ENCODE measurements at regions not wholly inside any gene's neighbourhood (a gene's known extent, or its start where the extent isn't known, plus 50 kb on each side); places are given as distances from the start of the nearest gene placed in this dataset.

GRCh38 chr16:14358697-14359305, 271.3 kb downstream of the PARN start:
- no peak overlapping the region for H3K4me3 ChIP-seq
- no peaks in the 10 kb centered on the region for H3K27me3 ChIP-seq
- TF ChIP-seq CTCF (IDR thresholded peaks at IDR 0.05; ENCODE audit: low read depth, low read length) = no peak
- H3K4me1 ChIP-seq (ENCODE audit: low read depth) = no peaks in the 10 kb centered on the region
- DNase-seq (ENCODE audit: low read depth in 1 of 2, low spot score in 1 of 2) = no peak
- no peak overlapping the region for H3K27ac ChIP-seq
- H3K36me3 ChIP-seq = no peaks in the 10 kb centered on the region
- no peaks in the 10 kb centered on the region for H3K9me3 ChIP-seq (ENCODE audit: low read depth)

GRCh38 chr16:14357328-14357727, 272.7 kb downstream of the PARN start:
- Histone ChIP-seq H3K4me1 (ENCODE audit: low read depth) (no peaks in the 10 kb centered on the region), H3K4me3 (no peak overlapping the region), H3K27me3 (no peaks in the 10 kb centered on the region), H3K36me3 (no peaks in the 10 kb centered on the region), H3K9me3 (ENCODE audit: low read depth) (no peaks in the 10 kb centered on the region), H3K27ac (no peak overlapping the region)
- no peak for TF ChIP-seq CTCF (IDR thresholded peaks at IDR 0.05; ENCODE audit: low read depth, low read length)
- DNase-seq (ENCODE audit: low read depth in 1 of 2, low spot score in 1 of 2) = no peak

GRCh38 chr16:14356064-14356463, 274.0 kb downstream of the PARN start:
- Histone ChIP-seq H3K27me3 (no peaks in the 10 kb centered on the region), H3K36me3 (no peaks in the 10 kb centered on the region), H3K4me1 (ENCODE audit: low read depth) (no peaks in the 10 kb centered on the region), H3K4me3 (no peak overlapping the region), H3K9me3 (ENCODE audit: low read depth) (no peaks in the 10 kb centered on the region), H3K27ac (no peak overlapping the region)
- DNase-seq (ENCODE audit: low read depth in 1 of 2, low spot score in 1 of 2) = no peak
- TF ChIP-seq CTCF (IDR thresholded peaks at IDR 0.05; ENCODE audit: low read depth, low read length) = no peak

GRCh38 chr16:14354561-14355351, 275.3 kb downstream of the PARN start:
- H3K4me1 ChIP-seq (ENCODE audit: low read depth) = no peaks in the 10 kb centered on the region
- no peaks in the 10 kb centered on the region for H3K9me3 ChIP-seq (ENCODE audit: low read depth)
- no peak overlapping the region for H3K27ac ChIP-seq
- TF ChIP-seq CTCF (IDR thresholded peaks at IDR 0.05; ENCODE audit: low read depth, low read length) = no peak
- no peaks in the 10 kb centered on the region for H3K27me3 ChIP-seq
- DNase-seq (ENCODE audit: low read depth in 1 of 2, low spot score in 1 of 2) = peak in 1 of 2 donors; percentile 15
- no peaks in the 10 kb centered on the region for H3K36me3 ChIP-seq
- no peak overlapping the region for H3K4me3 ChIP-seq

GRCh38 chr16:14353340-14353739, 276.7 kb downstream of the PARN start:
- H3K9me3 ChIP-seq (ENCODE audit: low read depth) = no peaks in the 10 kb centered on the region

More at GRCh38 chr16:14353340-14353739, 276.7 kb downstream of the PARN start:
- Histone ChIP-seq H3K36me3 (no peaks in the 10 kb centered on the region), H3K4me1 (ENCODE audit: low read depth) (no peaks in the 10 kb centered on the region), H3K27ac (no peak overlapping the region), H3K27me3 (no peaks in the 10 kb centered on the region), H3K4me3 (no peak overlapping the region)
- no peak for DNase-seq (ENCODE audit: low read depth in 1 of 2, low spot score in 1 of 2)
- TF ChIP-seq CTCF (IDR thresholded peaks at IDR 0.05; ENCODE audit: low read depth, low read length) = no peak
